HK-2 (cell line): ENCODE measurements at regions not wholly inside any gene's neighbourhood (a gene's known extent, or its start where the extent isn't known, plus 50 kb on each side); places are given as distances from the start of the nearest gene placed in this dataset.

Source experiments
- DNase-seq: peaks from one replicate; pipeline ENCODE4 v3.0.0-alpha.2; 2018; ENCODE audit not compliant: unreplicated experiment

DNA sequence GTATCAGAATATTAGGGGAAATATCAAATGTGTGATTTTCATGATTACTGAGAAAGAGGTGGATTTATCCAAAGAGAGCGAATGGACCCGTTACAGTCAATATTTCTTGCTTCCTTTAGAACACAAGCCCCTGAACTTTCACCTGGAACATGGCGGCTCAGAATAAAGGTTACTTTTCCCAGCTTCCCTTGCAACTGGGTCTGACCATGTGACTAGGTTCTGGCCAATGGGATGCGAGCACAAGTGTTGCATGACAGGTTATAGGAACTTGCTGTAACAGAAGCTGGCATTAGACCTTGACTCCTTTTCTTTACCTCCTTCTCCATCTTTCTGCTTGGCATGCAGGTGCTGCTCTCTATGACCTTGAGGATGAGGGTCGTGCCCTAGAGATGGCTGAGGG is 556.1 kb downstream of the TYW1 start:
- no peak for DNase-seq

DNA sequence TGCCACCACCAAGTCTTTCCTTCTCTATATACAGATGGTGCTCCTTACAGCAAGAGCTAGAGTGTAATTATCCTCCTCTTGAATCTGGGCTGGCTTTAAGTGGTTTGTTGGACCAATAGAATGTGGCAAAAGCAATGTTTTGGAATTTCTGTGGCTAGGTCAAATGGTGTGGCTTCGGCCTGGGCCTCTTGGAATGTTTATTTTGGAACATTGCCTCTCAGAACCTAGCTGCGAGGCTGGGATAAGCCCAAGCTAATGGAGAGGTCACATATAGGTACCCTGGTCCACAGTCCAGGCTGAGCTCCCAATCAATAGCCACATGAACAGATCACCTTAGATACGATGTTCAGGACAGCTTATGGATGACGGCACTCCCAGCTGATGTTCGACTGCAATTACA is 556.7 kb downstream of the TYW1 start:
- no peak for DNase-seq

DNA sequence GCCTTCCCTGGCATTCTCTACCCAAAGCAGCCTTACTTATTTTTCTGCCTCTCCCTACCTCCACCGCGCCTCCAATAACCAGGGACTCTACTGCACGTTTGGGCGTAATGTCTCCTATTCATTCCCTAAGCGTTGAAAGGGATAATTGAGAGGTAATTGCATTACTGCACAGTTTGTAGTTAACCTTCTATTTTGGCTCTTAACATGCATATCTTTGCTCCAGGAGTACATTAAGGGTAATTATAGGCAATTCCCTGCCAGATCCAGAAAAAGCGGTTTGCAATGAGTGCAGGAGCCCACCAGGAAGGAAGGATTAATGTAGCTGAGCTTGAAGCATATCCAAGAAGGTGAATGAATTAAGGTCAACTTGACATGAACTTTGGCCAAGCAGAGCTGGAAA is 558.4 kb downstream of the TYW1 start:
- no peak for DNase-seq

GRCh38 chr7:67564959-67565358 is 568.3 kb downstream of the TYW1 start:
- DNase-seq, result no peak

GRCh38 chr7:67566101-67566500 is 569.5 kb downstream of the TYW1 start:
- no peak for DNase-seq

GRCh38 chr7:67571026-67571545 is 574.5 kb downstream of the TYW1 start:
- DNase-seq, result no peak

GRCh38 chr7:67573639-67574038 is 577.0 kb downstream of the TYW1 start:
- DNase-seq, result no peak

DNA sequence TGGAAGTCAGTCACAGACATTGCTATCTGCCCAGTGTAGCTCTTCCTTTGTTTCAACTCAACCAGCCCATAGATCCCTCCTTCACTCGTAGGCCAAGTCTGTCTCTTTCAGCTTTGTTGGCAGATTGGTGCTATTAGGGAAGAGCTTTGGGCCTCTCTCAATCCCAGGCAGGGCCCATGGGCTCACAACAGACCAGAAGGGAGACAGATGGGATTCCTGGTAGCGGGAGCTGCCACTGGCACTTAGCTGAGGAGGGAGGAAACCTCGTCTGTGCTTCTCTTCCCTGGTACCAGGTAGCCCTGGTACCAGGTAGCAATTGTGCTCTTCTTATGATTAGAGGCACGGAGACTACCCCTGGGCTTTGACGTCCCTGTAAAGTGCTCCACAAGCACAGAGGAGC is 592.0 kb downstream of the TYW1 start:
- DNase-seq, result no peak

DNA sequence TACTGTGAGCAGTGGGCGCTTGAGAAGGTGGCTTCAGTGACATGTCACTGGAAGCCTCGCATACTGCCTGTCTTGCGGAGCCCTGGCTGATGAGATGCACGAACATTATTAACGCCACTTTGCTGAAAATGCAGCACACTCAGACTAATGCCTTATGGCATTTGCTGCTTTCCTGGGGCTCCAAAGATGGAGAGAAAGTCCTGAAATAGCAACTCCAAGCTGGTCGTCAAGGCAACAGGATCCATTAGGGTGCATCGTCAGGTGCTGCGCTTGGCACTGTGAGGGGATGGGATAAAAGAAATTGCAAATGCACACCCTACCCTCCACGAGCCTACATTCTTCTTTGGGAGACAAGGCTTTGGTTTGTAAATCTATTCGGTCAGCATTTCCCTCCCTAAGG is 592.5 kb downstream of the TYW1 start:
- no peak for DNase-seq

- no peak for DNase-seq
Measured at GRCh38 chr7:67590649-67591048, 594.0 kb downstream of the TYW1 start.

GRCh38 chr7:67593794-67594193 is 597.2 kb downstream of the TYW1 start:
- no peak for DNase-seq

DNA sequence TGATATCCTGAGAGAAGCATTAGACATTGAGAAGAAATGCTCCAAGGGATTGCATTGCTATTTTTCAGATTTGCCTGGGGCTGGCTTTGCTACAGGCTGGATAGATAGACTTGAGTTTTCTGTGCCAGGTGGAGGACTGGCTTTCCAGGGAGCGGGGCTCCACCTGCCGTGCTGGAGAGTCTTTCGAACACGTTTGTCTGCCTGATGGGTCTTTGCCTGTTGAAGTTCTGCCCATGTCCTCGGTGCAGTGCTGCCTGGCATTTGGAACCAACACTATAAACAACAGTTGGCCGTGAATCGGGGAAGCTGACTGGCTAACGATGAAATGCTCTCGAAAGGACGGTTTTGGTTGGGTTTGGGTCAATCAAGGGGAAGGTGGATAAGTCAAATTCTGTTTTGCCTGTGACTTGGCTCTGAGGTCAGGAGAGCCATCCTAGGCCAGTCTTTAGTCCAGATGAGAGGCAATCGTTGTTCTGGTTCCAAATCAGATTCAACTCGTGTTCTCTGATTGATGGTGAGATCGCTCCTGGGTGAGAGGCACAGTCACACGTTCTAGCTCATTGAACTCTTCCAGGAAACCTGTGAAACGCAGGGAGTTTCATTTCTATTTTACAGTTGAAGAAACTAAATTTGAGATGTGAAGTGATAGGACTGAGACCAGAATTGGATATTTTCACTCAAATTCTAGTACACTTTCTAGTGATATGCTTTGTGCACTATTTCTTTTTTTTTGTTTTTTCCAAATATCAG is 599.0 kb downstream of the TYW1 start:
- DNase-seq, result no peak

GRCh38 chr7:67597161-67597560 is 600.5 kb downstream of the TYW1 start:
- no peak for DNase-seq

GRCh38 chr7:67598469-67598868 is 601.8 kb downstream of the TYW1 start:
- no peak for DNase-seq

DNA sequence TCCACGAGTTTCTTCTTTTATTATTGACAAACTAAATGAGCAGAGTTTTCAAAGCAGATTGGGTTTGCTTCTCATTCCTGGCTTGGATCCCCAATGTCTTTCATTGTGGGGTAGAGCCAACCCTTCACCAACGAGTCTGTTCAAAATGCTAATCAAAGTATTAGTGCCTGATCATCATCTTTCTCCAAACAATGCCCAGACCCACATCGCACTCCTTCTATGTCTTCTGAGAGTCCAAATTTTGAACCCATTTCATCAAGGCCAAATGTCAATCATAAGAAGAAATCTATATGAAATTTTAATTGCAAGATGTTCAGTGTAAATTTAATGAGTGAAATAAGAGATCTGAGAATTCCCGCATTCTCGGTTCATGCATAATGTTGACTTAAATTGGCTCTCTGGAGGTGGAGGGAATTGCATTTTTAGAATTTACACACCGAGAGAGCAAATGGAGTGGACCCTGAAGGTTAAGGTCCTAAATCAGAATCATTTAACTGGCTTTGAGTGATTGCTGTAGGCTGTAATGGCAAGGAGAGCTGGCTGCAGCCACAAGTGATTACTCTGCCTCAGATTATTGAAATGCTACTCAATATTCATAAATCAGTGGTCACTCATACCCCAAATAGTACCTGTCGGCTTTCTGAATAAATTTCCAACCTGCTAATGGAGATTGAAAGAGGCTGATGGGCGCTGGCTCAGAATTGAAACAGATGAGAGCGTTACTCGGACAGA is 602.9 kb downstream of the TYW1 start:
- DNase-seq, result no peak

GRCh38 chr7:67602246-67602887 is 605.7 kb downstream of the TYW1 start:
- no peak for DNase-seq

DNA sequence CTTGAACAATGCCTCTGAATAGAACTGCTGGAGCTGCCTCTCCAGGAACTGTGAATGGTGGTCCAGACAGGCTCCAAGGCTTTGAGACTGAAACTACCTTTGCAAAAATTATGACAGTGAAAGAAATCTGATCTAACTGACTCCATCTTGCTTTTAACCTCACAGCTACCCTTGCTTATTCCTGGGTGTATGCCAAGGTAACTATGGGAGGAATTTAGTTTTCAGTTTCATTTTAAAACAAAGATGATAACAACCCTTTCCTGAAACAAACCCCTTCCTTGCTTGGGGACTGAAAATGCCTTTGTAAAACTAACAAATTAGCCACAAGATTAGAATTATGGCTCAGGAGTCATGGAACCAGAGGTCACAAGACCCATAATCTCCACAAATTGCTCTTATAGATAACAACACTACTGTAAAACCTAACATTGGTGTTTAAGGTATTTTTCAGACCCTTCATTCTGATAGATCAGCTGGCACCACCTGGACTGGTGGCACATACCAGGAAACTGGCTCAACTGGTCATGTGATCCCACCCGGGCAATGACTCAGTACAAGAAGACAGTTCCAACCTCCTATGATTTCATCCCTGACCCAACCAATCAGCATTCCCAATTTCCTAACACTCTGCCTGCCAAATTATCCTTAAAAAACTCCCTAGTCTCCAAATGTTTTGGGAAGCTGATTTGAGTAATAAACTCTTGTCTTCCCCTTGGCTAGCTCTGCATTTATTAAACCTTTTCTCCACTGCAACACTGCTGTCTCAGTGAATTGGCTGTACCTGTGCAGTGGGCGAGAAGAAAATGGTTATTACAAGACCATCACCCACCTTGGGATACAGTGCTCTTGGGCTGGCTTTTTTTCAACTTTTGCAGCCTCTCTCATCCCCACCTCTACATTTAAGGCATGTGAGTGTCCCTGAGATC is 608.1 kb downstream of the TYW1 start:
- no peak for DNase-seq

DNA sequence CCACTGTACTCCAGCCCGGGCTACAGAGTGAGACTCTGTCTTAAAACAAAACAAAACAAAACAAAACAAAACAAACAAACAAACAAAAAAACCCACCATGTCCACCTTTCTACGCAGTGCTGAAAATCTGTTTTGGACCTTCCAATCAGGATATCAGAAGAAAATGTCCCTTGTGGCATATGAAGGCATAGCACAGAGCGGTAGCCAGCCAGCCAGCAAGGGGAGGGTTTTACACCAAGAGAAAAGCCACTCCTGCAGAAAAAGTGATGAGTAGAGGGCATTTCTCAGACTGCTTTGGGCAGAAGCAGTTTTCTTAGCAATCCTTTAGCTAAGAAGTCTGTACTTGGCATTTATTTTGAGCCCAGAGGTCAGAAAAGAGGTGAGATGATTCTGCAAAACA is 612.2 kb downstream of the TYW1 start:
- no peak for DNase-seq

GRCh38 chr7:67610897-67611296 is 614.3 kb downstream of the TYW1 start:
- no peak for DNase-seq

- DNase-seq, result no peak
Measured at GRCh38 chr7:67614843-67615242, 618.2 kb downstream of the TYW1 start.

- no peak for DNase-seq
Measured at GRCh38 chr7:67616517-67616916, 619.9 kb downstream of the TYW1 start.
